ENCODE measurements at regions not wholly inside any gene's neighbourhood (a gene's known extent, or its start where the extent isn't known, plus 50 kb on each side); places are given as distances from the start of the nearest gene placed in this dataset.

- no peak for TF ChIP-seq SIX5 (IDR thresholded peaks at IDR 0.05; ENCODE audit: low read depth, low read length, severe bottlenecking)
- no peak for TF ChIP-seq ZZZ3 (IDR thresholded peaks at IDR 0.05; ENCODE audit: control insufficient read depth, insufficient read length, low read depth)
- no peak for TF ChIP-seq IRF5 (IDR thresholded peaks at IDR 0.05; ENCODE audit: borderline replicate concordance)
- no peak for TF ChIP-seq ATF2 (IDR thresholded peaks at IDR 0.05; ENCODE audit: low read length)
- no peak for TF ChIP-seq NFYB (IDR thresholded peaks at IDR 0.05; ENCODE audit: insufficient read depth, low read depth, low read length)
Measured at GRCh38 chr16:52677501-52677900, 130.6 kb upstream of the TOX3 start (continued).

- H3K27ac ChIP-seq (ENCODE audit: control insufficient read depth, insufficient read depth): no peak overlapping the region
- no peaks in the 10 kb centered on the region for H3K4me1 ChIP-seq (ENCODE audit: control insufficient read depth, insufficient read depth, low read length)
- no peaks in the 10 kb centered on the region for H3K27me3 ChIP-seq (replicated peaks in 1 of 2; ENCODE audit: control insufficient read depth in 2 of 2, insufficient read depth in 2 of 2, low read length in 1 of 2)
- intact Hi-C loops (cut with micrococcal nuclease; ENCODE audit: unreplicated experiment) (no loop called here), in situ Hi-C loops (cut with MboI) (no loop called here)
- TF ChIP-seq SRF (IDR thresholded peaks at IDR 0.05; ENCODE audit: low read depth in 2 of 2, low read length in 2 of 2) (no peak), ZNF207 (IDR thresholded peaks at IDR 0.05; ENCODE audit: borderline replicate concordance) (no peak), SREBF1 (IDR thresholded peaks at IDR 0.05; ENCODE audit: low read length) (no peak), MXI1 (IDR thresholded peaks at IDR 0.05; ENCODE audit: low read depth, low read length) (no peak), RELA (IDR thresholded peaks at IDR 0.05; ENCODE audit: borderline replicate concordance, partially characterized antibody) (no peak), TBL1XR1 (IDR thresholded peaks at IDR 0.05; ENCODE audit: low read depth, low read length) (no peak), BRCA1 (IDR thresholded peaks at IDR 0.05; ENCODE audit: low read depth, low read length) (no peak), CBFB (IDR thresholded peaks at IDR 0.05; ENCODE audit: low read depth) (no peak), LARP7 (IDR thresholded peaks at IDR 0.05) (no peak), CHD4 (IDR thresholded peaks at IDR 0.05) (no peak), NBN (IDR thresholded peaks at IDR 0.05) (no peak), STAT3 (IDR thresholded peaks at IDR 0.05; ENCODE audit: low read depth, low read length) (no peak), BHLHE40 (IDR thresholded peaks at IDR 0.05; ENCODE audit: borderline replicate concordance in 1 of 2, low read depth in 2 of 2, low read length in 1 of 2) (no peak), PAX8 (IDR thresholded peaks at IDR 0.05) (no peak), RUNX3 (IDR thresholded peaks at IDR 0.05; ENCODE audit: low read length) (no peak), MLLT1 (IDR thresholded peaks at IDR 0.05) (no peak), NFIC (IDR thresholded peaks at IDR 0.05; ENCODE audit: low read depth, low read length) (no peak), SPI1 (IDR thresholded peaks at IDR 0.05; ENCODE audit: borderline replicate concordance, insufficient read depth, low read depth, low read length) (no peak), RFX5 (IDR thresholded peaks at IDR 0.05; ENCODE audit: low read depth, low read length) (no peak)
- POLR2A ChIA-PET: no interaction called here
- no peaks in the 10 kb centered on the region for H4K20me1 ChIP-seq (ENCODE audit: control insufficient read depth, insufficient read depth)
- SMC1A ChIA-PET (ENCODE audit: uncharacterized antibody, unreplicated experiment): no interaction called here
- no peak for FAIRE-seq
- CTCF ChIA-PET: no interaction called here
- no peak overlapping the region for H3K4me3 ChIP-seq
- H3K79me2 ChIP-seq (ENCODE audit: control insufficient read depth, insufficient read depth, low read length): no peaks in the 10 kb centered on the region
- no TSS peak for BruUV-seq (replicated peaks)
- DNase-seq (ENCODE audit: low read depth, low spot score): no peak
- H3K36me3 ChIP-seq (ENCODE audit: control insufficient read depth in 2 of 2, insufficient read depth in 2 of 2, low read length in 1 of 2): no peaks in the 10 kb centered on the region
- H2AFZ ChIP-seq (ENCODE audit: control insufficient read depth, low read depth, low read length): no peak overlapping the region
- no peak for ATAC-seq
- H3K9me3 ChIP-seq (replicated peaks; ENCODE audit: control insufficient read depth, insufficient read depth, low read length): no peaks in the 10 kb centered on the region
- no peak overlapping the region for H3K4me2 ChIP-seq (ENCODE audit: control insufficient read depth, insufficient read depth)
- RAD21 ChIA-PET (ENCODE audit: unreplicated experiment): no interaction called here
- no peak overlapping the region for H3K9ac ChIP-seq (ENCODE audit: control insufficient read depth, insufficient read depth, low read length)
Measured at GRCh38 chr16:52676959-52677358, 130.0 kb upstream of the TOX3 start.

All from GM12878 (cell line).